IMR-90 (cell line): ENCODE measurements at regions not wholly inside any gene's neighbourhood (a gene's known extent, or its start where the extent isn't known, plus 50 kb on each side); places are given as distances from the start of the nearest gene placed in this dataset.

Experiments
- ATAC-seq: fragments of 200-7000 bp; cut with Tn5 transposase; 2 replicates; pipeline ENCODE4 v1.9.1; 2020; ENCODE audit warnings: low read depth, mild to moderate bottlenecking, moderate library complexity
- BruUV-seq: library from RNA; stranded (reverse); fragments of 400-500 nt; replicated peaks from 2 replicates; lab custom pipeline; 2021; lab: Mats Ljungman, UMichigan
- CTCF ChIA-PET: fragments of 300-600 bp; formaldehyde crosslinking; extraction: SDS; loops from one replicate; lab custom pipeline; 2021; ENCODE audit warnings: antibody characterized with exemption; lab: Yijun Ruan, JAX
- POLR2A ChIA-PET: fragments of 300-600 bp; sonication (Branson Sonifier 250); formaldehyde crosslinking; loops from one replicate; lab custom pipeline; 2022; ENCODE audit warnings: antibody characterized with exemption; ENCODE audit not compliant: unreplicated experiment; lab: Charles Lee
- DNase-seq: peaks from one replicate; pipeline ENCODE4 v3.0.0; 2013
- H2AFZ ChIP-seq: replicated peaks from 2 replicates; pipeline ENCODE3; 2013; ENCODE audit warnings: low read length, mild to moderate bottlenecking; ENCODE audit not compliant: poor library complexity
- H2AK5ac ChIP-seq: 2 replicates; pipeline ENCODE4 v1.6.1; 2013; ENCODE audit warnings: low read depth, low read length, inconsistent platforms
- H2AK9ac ChIP-seq: replicated peaks from 2 replicates; pipeline ENCODE3; 2013; ENCODE audit warnings: mild to moderate bottlenecking, low read depth, low read length, moderate library complexity; ENCODE audit not compliant: poor library complexity
- H2BK120ac ChIP-seq: 2 replicates; pipeline ENCODE4 v1.6.1; 2013; ENCODE audit warnings: low read depth, low read length, inconsistent platforms
- H2BK15ac ChIP-seq: 3 replicates; pipeline ENCODE4 v1.6.1; 2013; ENCODE audit warnings: low read depth, low read length, inconsistent platforms
- H2BK20ac ChIP-seq: 2 replicates; pipeline ENCODE4 v1.6.1; 2013; ENCODE audit warnings: low read depth, mild to moderate bottlenecking, inconsistent platforms, low read length, moderate library complexity
- H2BK5ac ChIP-seq: 2 replicates; pipeline ENCODE4 v1.6.1; 2013; ENCODE audit warnings: mild to moderate bottlenecking, low read depth, low read length, inconsistent platforms; ENCODE audit not compliant: poor library complexity, severe bottlenecking
- H3K14ac ChIP-seq: replicated peaks from 2 replicates; pipeline ENCODE4 v1.6.1; 2013; ENCODE audit warnings: low read depth, low read length, inconsistent platforms
- H3K18ac ChIP-seq: 2 replicates; pipeline ENCODE4 v1.6.1; 2013; ENCODE audit warnings: low read depth, low read length, control low read depth
- H3K23ac ChIP-seq: 2 replicates; pipeline ENCODE4 v1.6.1; 2013; ENCODE audit warnings: low read depth, low read length, inconsistent platforms
- H3K27ac ChIP-seq: 2 replicates; pipeline ENCODE4 v1.5.1; 2013; ENCODE audit warnings: mild to moderate bottlenecking, control low read depth, low read length; ENCODE audit not compliant: insufficient read depth
- H3K27me3 ChIP-seq: 2 replicates; pipeline ENCODE4 v1.6.1; 2013; ENCODE audit warnings: low read length; ENCODE audit not compliant: control insufficient read depth, insufficient read depth
- H3K36me3 ChIP-seq: 2 replicates; pipeline ENCODE4 v1.6.1; 2013; ENCODE audit warnings: low read length, mixed read lengths; ENCODE audit not compliant: control insufficient read depth, insufficient read depth
- H3K4ac ChIP-seq: 2 replicates; pipeline ENCODE4 v1.6.1; 2013; ENCODE audit warnings: low read depth, low read length, inconsistent platforms
- H3K4me1 ChIP-seq: 2 replicates; pipeline ENCODE4 v1.6.1; 2013; ENCODE audit warnings: low read length, mixed read lengths; ENCODE audit not compliant: control insufficient read depth, insufficient read depth
- H3K4me2 ChIP-seq: 2 replicates; pipeline ENCODE4 v1.6.1; 2013; ENCODE audit warnings: low read depth, mild to moderate bottlenecking, control low read depth, low read length, moderate library complexity
- H3K4me3 ChIP-seq: 2 replicates; pipeline ENCODE4 v1.5.1; 2013; ENCODE audit warnings: low read depth, mild to moderate bottlenecking, control low read depth, low read length, moderate library complexity; ENCODE audit not compliant: insufficient read depth
- H3K56ac ChIP-seq: 2 replicates; pipeline ENCODE4 v1.6.1; 2013; ENCODE audit warnings: low read length, inconsistent platforms; ENCODE audit not compliant: insufficient read depth; ENCODE audit errors: extremely low read depth
- H3K79me1 ChIP-seq, 2 experiments: 2 replicates each; pipeline ENCODE4 v1.6.1; 2013; ENCODE audit warnings: low read length in 2 of 2, inconsistent platforms in 1 of 2, low read depth in 1 of 2
- H3K9ac ChIP-seq: 2 replicates; pipeline ENCODE4 v1.6.1; 2013; ENCODE audit warnings: low read depth, low read length, control low read depth
- H3K9me1 ChIP-seq: 2 replicates; pipeline ENCODE4 v1.6.1; 2013; ENCODE audit warnings: low read length, inconsistent platforms; ENCODE audit not compliant: insufficient read depth
- H3K9me3 ChIP-seq: 2 replicates; pipeline ENCODE4 v1.6.1; 2013; ENCODE audit warnings: low read length; ENCODE audit not compliant: control insufficient read depth, insufficient read depth
- H4K20me1 ChIP-seq: 2 replicates; pipeline ENCODE4 v1.6.1; 2013; ENCODE audit warnings: low read length, inconsistent platforms; ENCODE audit not compliant: insufficient read depth
- H4K5ac ChIP-seq: 2 replicates; pipeline ENCODE4 v1.6.1; 2013; ENCODE audit warnings: mild to moderate bottlenecking, low read depth, low read length, control low read depth
- H4K8ac ChIP-seq, 2 experiments: 2 replicates each; pipeline ENCODE4 v1.6.1; 2013; ENCODE audit warnings: low read depth in 2 of 2, low read length in 2 of 2, control low read depth in 1 of 2, inconsistent platforms in 1 of 2
- H4K91ac ChIP-seq: 2 replicates; pipeline ENCODE4 v1.6.1; 2013; ENCODE audit warnings: low read depth, low read length, inconsistent platforms; ENCODE audit not compliant: insufficient read depth
- BHLHE40 ChIP-seq: fragments of 150-350 bp; IDR thresholded peaks from 2 replicates; pipeline ENCODE4 v1.6.1; 2016; ENCODE audit warnings: mild to moderate bottlenecking, low read depth, low read length
- CEBPB ChIP-seq: IDR thresholded peaks from 2 replicates; pipeline ENCODE4 v1.6.1; 2012; ENCODE audit warnings: low read depth, low read length, improper control_type of control experiment
- CTCF ChIP-seq: conservative IDR thresholded peaks from 2 replicates; pipeline ENCODE4 v1.5.1; 2012; ENCODE audit warnings: mild to moderate bottlenecking, low read depth, low read length, improper control_type of control experiment
- FOS ChIP-seq: fragments of 150-350 bp; IDR thresholded peaks from 2 replicates; pipeline ENCODE4 v1.6.1; 2016; ENCODE audit warnings: low read depth, low read length
- MAFK ChIP-seq: IDR thresholded peaks from 2 replicates; pipeline ENCODE4 v1.6.1; 2012; ENCODE audit warnings: low read depth, low read length, improper control_type of control experiment
- MAZ ChIP-seq: IDR thresholded peaks from 2 replicates; pipeline ENCODE4 v1.6.1; 2012; ENCODE audit warnings: low read depth, mild to moderate bottlenecking, low read length, improper control_type of control experiment, moderate library complexity, borderline replicate concordance
- MXI1 ChIP-seq: IDR thresholded peaks from 2 replicates; pipeline ENCODE4 v1.6.1; 2012; ENCODE audit warnings: low read depth, mild to moderate bottlenecking, low read length, moderate library complexity, borderline replicate concordance
- NFE2L2 ChIP-seq: fragments of 150-350 bp; IDR thresholded peaks from 2 replicates; pipeline ENCODE4 v1.6.1; 2016; ENCODE audit warnings: low read depth, mild to moderate bottlenecking, low read length
- POLR2A ChIP-seq: IDR thresholded peaks from 2 replicates; pipeline ENCODE4 v1.6.1; 2012; ENCODE audit warnings: mild to moderate bottlenecking, low read depth, low read length
- RAD21 ChIP-seq: IDR thresholded peaks from 2 replicates; pipeline ENCODE4 v1.6.1; 2012; ENCODE audit warnings: low read length, improper control_type of control experiment
- RCOR1 ChIP-seq: IDR thresholded peaks from 2 replicates; pipeline ENCODE4 v1.6.1; 2012; ENCODE audit warnings: mild to moderate bottlenecking, low read length, improper control_type of control experiment; ENCODE audit not compliant: insufficient replicate concordance
- RFX5 ChIP-seq: IDR thresholded peaks from 2 replicates; pipeline ENCODE4 v1.8.0; 2012; ENCODE audit warnings: low read depth, mild to moderate bottlenecking, low read length, moderate library complexity
- SMC3 ChIP-seq: fragments of 150-350 bp; IDR thresholded peaks from 2 replicates; pipeline ENCODE4 v1.6.1; 2016; ENCODE audit warnings: low read depth, mild to moderate bottlenecking, antibody characterized with exemption, low read length, moderate library complexity
- WGBS, 2 experiments: methylation state at CpG; one replicate each; pipeline versions ENCODE4 v1.1.5 to v1.1.7; 2013; ENCODE audit warnings: missing lambda C conversion rate in 2 of 2; ENCODE audit not compliant: insufficient read length in 1 of 2; ENCODE audit errors: extremely low coverage in 2 of 2; 5-methylcytosine and 5-hydroxymethylcytosine counted together
- dilution Hi-C: fragments of 300-500 bp; cut with HindIII; formaldehyde crosslinking; loops from one replicate; pipeline ENCODE4 v1.14.3; 2018; ENCODE audit warnings: low sequenced_read_pairs; ENCODE audit not compliant: unreplicated experiment
- in situ Hi-C: fragments of 300-500 bp; cut with MboI; formaldehyde crosslinking; loops from 3 replicates; pipeline ENCODE4 v1.14.3; 2019; ENCODE audit warnings: low sequenced_read_pairs, inconsistent platforms, mixed read lengths
- intact Hi-C: fragments of 100-400 bp; cut with micrococcal nuclease; formaldehyde crosslinking; loops from 2 replicates; pipeline ENCODE4 v1.10.0; 2022
- TF ChIP-seq, protein P1 (sequence below): fragments of 150-350 bp; IDR thresholded peaks from 2 replicates; pipeline ENCODE4 v1.6.1; 2017; ENCODE audit warnings: mild to moderate bottlenecking, antibody characterized with exemption, low read length, low read depth

DNA sequence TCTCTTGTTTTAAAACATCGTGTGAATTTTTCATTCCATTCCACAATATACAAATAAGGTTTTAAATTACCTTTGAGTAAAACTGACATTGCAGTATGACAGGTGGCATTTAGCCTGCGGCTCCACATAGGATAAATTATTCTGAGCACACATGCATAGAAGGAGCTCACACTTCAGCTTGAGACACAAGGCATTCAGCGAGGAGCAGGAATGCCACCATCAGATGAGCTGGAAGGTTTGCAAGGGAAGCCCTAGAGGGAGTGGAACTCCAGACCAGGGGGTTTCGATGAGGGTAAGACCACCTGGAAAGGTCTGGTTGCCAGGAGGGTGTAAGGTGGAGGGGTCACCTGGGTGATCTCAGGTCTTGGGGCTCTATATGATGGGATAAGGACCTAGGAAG is 259.0 kb upstream of the ADRA1B start:
- H2AK5ac ChIP-seq = no peak overlapping the region
- no peaks in the 10 kb centered on the region for H3K79me1 ChIP-seq
- H4K8ac ChIP-seq = no peak overlapping the region
- POLR2A ChIA-PET = interaction anchor here (0.6 kb wide), 1 partner anchor 281 kb away, joined by 3 read pairs; no protein-coding TSS in a partner anchor
- H3K36me3 ChIP-seq = no peaks in the 10 kb centered on the region
- H2BK15ac ChIP-seq = no peak overlapping the region
- DNase-seq (no peak), ATAC-seq (no peak)
- H3K18ac ChIP-seq = no peak overlapping the region
- no peak overlapping the region for H3K4me2 ChIP-seq
- no peak overlapping the region for H3K14ac ChIP-seq
- no peaks in the 10 kb centered on the region for H3K9me3 ChIP-seq
- WGBS, 2 experiments = 67% methylated on average over 1 of the region's 4 CpGs; no CpG with 5 or more reads in 1 of the 2 experiments
- H3K9me1 ChIP-seq = no peaks in the 10 kb centered on the region
- no peak overlapping the region for H2BK120ac ChIP-seq
- H4K5ac ChIP-seq = no peak overlapping the region
- H4K20me1 ChIP-seq = no peaks in the 10 kb centered on the region
- H2BK5ac ChIP-seq = no peak overlapping the region
- no peak overlapping the region for H3K27ac ChIP-seq
- no peak overlapping the region for H2AK9ac ChIP-seq
- no peaks in the 10 kb centered on the region for H3K4me1 ChIP-seq
- no peak overlapping the region for H2BK20ac ChIP-seq
- no peak overlapping the region for H3K56ac ChIP-seq
- H3K27me3 ChIP-seq = peaks cover 13% of the 10 kb centered on the region
- no peak for TF ChIP-seq CEBPB
- TF ChIP-seq NFE2L2 = no peak
- TF ChIP-seq MAZ = no peak
- no peak for TF ChIP-seq SMC3
- no peak for TF ChIP-seq POLR2A
- no peak for TF ChIP-seq MXI1
- no peak for TF ChIP-seq MAFK
- TF ChIP-seq RAD21 = no peak
- TF ChIP-seq FOS = no peak
- TF ChIP-seq BHLHE40 = no peak
- no peak for TF ChIP-seq RCOR1
- no peak for TF ChIP-seq CTCF
- TF ChIP-seq RFX5 = no peak
- TF ChIP-seq, protein P1, sequence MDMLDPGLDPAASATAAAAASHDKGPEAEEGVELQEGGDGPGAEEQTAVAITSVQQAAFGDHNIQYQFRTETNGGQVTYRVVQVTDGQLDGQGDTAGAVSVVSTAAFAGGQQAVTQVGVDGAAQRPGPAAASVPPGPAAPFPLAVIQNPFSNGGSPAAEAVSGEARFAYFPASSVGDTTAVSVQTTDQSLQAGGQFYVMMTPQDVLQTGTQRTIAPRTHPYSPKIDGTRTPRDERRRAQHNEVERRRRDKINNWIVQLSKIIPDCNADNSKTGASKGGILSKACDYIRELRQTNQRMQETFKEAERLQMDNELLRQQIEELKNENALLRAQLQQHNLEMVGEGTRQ = no peak
- dilution Hi-C loops (no loop called here), in situ Hi-C loops (no loop called here), intact Hi-C loops (no loop called here)
- BruUV-seq = no TSS peak
- CTCF ChIA-PET = no interaction called here
- H3K9ac ChIP-seq = no peak overlapping the region
- no peak overlapping the region for H4K91ac ChIP-seq
- no peak overlapping the region for H3K4me3 ChIP-seq
- H3K23ac ChIP-seq = no peak overlapping the region
- H3K4ac ChIP-seq = no peak overlapping the region
- no peak overlapping the region for H2AFZ ChIP-seq
